Breast epithelium (tissue), 3 donors: ENCODE measurements at regions not wholly inside any gene's neighbourhood (a gene's known extent, or its start where the extent isn't known, plus 50 kb on each side); places are given as distances from the start of the nearest gene placed in this dataset.

Experiments
- POLR2A ChIP-seq: fragments of 450-650 bp; IDR thresholded peaks from one replicate; pipeline ENCODE4 v1.6.1; 2016; ENCODE audit warnings: antibody characterized with exemption, mild to moderate bottlenecking, moderate library complexity
- POLR2AphosphoS5 ChIP-seq, 3 donors: sonication (generic); formaldehyde crosslinking; IDR thresholded peaks; one replicate each; pipeline ENCODE4 v1.6.1; 2017; ENCODE audit warnings: antibody characterized with exemption in 3 of 3
- TF ChIP-seq, protein P1 (sequence below), 3 donors: fragments of 450-650 bp; IDR thresholded peaks; one replicate each; pipeline ENCODE4 v1.5.1; 2016 to 2017; ENCODE audit warnings: antibody characterized with exemption in 3 of 3, mild to moderate bottlenecking in 3 of 3, moderate library complexity in 3 of 3

DNA sequence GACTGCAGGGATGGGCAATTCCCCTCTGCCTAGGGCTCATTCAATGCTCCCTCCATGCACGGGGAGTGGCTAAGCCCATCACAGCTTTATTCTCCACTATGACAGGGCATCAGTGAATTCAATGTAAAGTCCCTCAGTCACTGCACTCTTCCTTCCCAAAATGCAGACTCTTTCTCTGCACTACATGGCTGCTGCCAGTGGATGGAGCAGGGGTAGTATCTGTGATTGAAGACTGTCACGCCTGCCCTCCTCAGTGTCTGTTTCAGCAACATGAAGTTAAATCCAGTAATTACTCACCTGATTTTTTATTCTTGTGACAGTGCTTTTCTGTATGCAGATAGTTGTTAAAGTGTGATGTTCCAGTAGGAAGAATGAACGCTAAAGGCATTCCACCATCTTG lies 1323.2 kb downstream of the AMY1C start:
- TF ChIP-seq, protein P1, sequence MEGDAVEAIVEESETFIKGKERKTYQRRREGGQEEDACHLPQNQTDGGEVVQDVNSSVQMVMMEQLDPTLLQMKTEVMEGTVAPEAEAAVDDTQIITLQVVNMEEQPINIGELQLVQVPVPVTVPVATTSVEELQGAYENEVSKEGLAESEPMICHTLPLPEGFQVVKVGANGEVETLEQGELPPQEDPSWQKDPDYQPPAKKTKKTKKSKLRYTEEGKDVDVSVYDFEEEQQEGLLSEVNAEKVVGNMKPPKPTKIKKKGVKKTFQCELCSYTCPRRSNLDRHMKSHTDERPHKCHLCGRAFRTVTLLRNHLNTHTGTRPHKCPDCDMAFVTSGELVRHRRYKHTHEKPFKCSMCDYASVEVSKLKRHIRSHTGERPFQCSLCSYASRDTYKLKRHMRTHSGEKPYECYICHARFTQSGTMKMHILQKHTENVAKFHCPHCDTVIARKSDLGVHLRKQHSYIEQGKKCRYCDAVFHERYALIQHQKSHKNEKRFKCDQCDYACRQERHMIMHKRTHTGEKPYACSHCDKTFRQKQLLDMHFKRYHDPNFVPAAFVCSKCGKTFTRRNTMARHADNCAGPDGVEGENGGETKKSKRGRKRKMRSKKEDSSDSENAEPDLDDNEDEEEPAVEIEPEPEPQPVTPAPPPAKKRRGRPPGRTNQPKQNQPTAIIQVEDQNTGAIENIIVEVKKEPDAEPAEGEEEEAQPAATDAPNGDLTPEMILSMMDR (IDR thresholded peaks at IDR 0.05) = no peak
- TF ChIP-seq POLR2A (no peak), POLR2AphosphoS5 (IDR thresholded peaks at IDR 0.05) (no peak)
